AG09309 (cell line): ENCODE measurements at regions not wholly inside any gene's neighbourhood (a gene's known extent, or its start where the extent isn't known, plus 50 kb on each side); places are given as distances from the start of the nearest gene placed in this dataset.

Source experiments
- DNase-seq: peaks from one replicate; pipeline ENCODE4 v3.0.0-alpha.2; 2010; ENCODE audit warnings: low read depth
- H3K4me3 ChIP-seq: 2 replicates; pipeline ENCODE4 v1.5.1; 2011; ENCODE audit warnings: mild to moderate bottlenecking, low read depth, low read length, moderate library complexity; ENCODE audit not compliant: control insufficient read depth
- TF ChIP-seq, protein P1 (sequence below): IDR thresholded peaks from 2 replicates; pipeline ENCODE4 v1.5.1; 2011; ENCODE audit warnings: mild to moderate bottlenecking, low read depth, low read length, inconsistent platforms; ENCODE audit not compliant: insufficient read depth, control insufficient read depth; ENCODE audit errors: missing control alignments

GRCh38 chr9:130766021-130766926 lies 68.8 kb upstream of the ABL1 start:
- DNase-seq: no peak
- no peak overlapping the region for H3K4me3 ChIP-seq
- TF ChIP-seq, protein P1, sequence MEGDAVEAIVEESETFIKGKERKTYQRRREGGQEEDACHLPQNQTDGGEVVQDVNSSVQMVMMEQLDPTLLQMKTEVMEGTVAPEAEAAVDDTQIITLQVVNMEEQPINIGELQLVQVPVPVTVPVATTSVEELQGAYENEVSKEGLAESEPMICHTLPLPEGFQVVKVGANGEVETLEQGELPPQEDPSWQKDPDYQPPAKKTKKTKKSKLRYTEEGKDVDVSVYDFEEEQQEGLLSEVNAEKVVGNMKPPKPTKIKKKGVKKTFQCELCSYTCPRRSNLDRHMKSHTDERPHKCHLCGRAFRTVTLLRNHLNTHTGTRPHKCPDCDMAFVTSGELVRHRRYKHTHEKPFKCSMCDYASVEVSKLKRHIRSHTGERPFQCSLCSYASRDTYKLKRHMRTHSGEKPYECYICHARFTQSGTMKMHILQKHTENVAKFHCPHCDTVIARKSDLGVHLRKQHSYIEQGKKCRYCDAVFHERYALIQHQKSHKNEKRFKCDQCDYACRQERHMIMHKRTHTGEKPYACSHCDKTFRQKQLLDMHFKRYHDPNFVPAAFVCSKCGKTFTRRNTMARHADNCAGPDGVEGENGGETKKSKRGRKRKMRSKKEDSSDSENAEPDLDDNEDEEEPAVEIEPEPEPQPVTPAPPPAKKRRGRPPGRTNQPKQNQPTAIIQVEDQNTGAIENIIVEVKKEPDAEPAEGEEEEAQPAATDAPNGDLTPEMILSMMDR: no peak

DNA sequence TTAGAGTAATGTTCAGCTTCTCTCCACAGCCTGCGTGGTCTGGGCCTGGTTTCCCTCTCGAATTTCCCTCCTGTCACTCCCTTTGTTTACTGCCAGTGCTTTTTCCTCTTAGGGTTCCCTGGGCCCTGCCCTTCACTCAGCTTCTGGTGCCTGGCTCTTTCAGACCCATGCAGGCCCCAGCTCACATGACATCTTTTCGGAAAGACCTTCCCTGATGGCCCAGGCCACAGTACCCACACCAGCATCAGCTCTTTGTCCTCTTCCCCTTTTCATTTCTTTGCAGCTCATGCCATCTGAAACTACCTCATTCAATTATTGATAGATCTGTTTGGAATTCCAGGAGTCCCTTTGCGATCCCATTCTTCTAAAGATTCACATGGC lies 68.1 kb upstream of the ABL1 start:
- TF ChIP-seq, protein P1: no peak
- H3K4me3 ChIP-seq: no peak overlapping the region
- no peak for DNase-seq

GRCh38 chr9:130768265-130768664 lies 66.8 kb upstream of the ABL1 start:
- no peak overlapping the region for H3K4me3 ChIP-seq
- DNase-seq: no peak
- TF ChIP-seq, protein P1: no peak

DNA sequence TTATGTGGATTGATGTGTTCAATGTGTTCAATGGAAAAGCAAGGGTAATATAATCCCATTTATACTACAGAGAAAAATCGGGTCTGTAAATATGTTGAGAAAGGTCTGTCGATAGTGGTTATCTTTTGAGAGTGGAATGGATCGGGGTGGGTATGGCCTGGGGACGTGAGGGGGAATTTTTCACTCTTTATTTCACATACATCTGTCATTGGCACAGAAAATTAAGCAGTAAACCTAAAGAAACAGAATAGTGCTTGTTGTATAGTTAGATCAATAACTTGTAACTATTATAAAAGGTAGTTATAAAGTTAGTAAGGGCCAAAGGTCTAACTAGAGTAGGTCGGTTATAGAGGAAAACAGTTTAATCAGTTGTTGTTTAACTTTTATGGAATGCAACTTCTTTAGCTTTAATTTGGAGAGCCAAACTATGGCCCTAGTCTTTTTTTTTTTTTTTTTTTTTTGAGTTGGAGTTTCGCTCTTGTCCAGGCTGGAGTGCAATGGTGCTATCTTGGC lies 66.1 kb upstream of the ABL1 start:
- DNase-seq: no peak
- TF ChIP-seq, protein P1: no peak
- H3K4me3 ChIP-seq: no peak overlapping the region

- TF ChIP-seq, protein P1: no peak
- DNase-seq: no peak
- H3K4me3 ChIP-seq: no peak overlapping the region
Observed at GRCh38 chr9:130770093-130770492, 65.0 kb upstream of the ABL1 start.

GRCh38 chr9:130770679-130771442 lies 64.2 kb upstream of the ABL1 start:
- TF ChIP-seq, protein P1: peak; percentile 57
- peak; percentile 44 for DNase-seq
- no peak overlapping the region for H3K4me3 ChIP-seq
